Brain pericyte (primary cell): ENCODE measurements at regions not wholly inside any gene's neighbourhood (a gene's known extent, or its start where the extent isn't known, plus 50 kb on each side); places are given as distances from the start of the nearest gene placed in this dataset.

ENCODE experiments used
- DNase-seq: peaks from one replicate; pipeline ENCODE4 v3.0.0-alpha.2; 2012; ENCODE audit warnings: low read depth, low spot score

DNA sequence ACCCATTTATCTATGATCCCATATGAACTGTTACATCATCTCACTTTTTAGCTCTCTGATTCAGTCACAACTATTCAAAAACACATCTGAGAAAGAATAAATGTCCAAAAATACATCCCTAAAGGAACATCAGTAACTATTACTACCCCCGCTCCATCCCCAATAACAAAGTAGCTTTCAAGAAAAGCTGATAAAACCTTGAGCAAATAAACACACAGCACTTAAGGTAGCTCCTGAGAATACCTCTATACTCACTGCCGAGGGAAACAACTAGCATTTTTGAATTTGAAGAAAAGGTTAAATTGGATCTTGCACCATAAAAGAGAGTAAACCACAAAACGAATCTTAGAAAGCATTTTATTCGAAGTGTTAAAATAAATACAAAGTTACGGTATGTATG, 63.4 kb downstream of the PMAIP1 start:
- no peak for DNase-seq

GRCh38 chr18:59961070-59961469, 61.3 kb downstream of the PMAIP1 start:
- no peak for DNase-seq

DNA sequence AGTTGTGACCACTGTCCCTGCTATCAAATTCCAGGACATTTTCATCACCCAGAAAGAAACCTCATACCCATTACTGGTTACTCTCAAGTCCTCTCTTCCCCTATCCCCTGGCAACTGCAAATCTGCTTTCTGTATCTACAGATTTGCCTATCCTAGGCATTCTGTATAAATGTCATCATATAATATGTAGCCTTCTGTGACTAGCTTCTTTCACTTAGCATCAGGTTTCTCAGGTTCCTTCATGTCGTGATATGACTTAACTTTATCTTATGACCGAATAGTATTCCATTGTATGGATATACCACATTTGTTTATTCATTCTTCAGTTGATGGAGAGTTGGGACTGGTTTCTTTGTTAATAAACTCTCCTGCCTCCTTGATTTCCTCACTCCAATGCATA, 60.5 kb downstream of the PMAIP1 start:
- DNase-seq: no peak

GRCh38 chr18:59959606-59960005, 59.8 kb downstream of the PMAIP1 start:
- DNase-seq: no peak

GRCh38 chr18:59959073-59959472, 59.3 kb downstream of the PMAIP1 start:
- no peak for DNase-seq

DNA sequence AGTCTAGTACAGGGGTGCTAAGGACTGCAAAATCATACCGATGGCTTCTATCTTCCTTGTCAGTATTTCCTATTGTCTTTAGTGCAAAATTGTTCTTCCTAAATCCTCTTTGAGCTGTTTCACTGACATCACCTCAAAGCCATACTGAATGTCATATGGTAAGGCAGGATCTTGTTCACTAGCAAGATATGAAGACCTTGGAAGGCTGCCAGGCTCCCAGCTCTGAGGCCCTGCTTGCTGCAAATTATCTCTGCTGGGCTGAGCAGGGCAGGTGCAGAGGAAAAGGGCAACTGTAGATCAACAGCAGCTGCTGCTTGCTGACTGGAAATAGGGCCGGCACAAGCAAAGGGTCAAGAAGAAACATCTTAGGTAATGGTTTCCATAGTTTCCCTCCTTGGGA, 58.2 kb downstream of the PMAIP1 start:
- DNase-seq: peak; percentile 5

- DNase-seq: no peak
Measured at GRCh38 chr18:59954755-59955156, 55.0 kb downstream of the PMAIP1 start.

DNA sequence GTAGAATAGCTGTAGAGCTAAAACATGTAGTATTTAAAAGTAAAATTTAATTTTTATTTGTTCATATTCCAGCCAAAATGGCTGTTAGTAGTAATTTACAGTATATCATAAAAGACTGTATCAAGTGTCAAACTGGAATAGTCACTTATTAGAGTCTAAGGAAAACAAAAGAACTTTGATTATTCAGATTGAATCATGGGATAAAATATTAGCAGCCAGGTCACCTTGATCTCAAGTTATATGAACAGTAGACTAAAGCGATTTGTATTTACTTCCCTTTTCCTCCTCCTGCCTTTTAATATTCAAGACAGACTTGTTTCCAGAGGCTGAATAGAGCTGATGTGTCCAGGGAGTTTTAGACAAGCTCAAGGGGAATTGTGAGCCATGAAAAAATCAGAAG, 54.4 kb downstream of the PMAIP1 start:
- DNase-seq: no peak
